ENCODE measurements at regions not wholly inside any gene's neighbourhood (a gene's known extent, or its start where the extent isn't known, plus 50 kb on each side); places are given as distances from the start of the nearest gene placed in this dataset.
"Not testable (repeated sequence)": the region's sequence is repeated elsewhere in the genome, so short reads cannot be mapped to it uniquely, and the experiment has no call there.

DNA sequence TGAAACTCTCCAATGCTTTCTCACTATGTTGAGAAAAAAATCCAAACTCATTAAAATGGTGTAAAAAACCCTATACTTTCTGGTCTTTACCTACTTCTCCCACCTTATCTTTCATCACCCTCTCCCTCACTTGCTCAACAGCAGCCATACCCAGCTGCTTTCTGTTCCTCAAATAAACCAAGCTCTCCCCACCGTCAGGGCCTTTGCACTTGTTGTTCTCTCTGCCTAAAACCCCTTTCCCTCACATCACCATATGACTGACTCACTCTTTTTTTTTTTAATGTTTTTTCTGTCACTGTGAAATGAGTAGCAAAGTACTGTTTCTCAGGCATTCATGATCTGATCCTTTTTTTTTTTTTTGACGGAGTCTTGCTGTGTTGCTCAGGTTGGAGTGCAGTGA is 122.3 kb upstream of the TMEM164 start:
- DNase-seq = no peak

DNA sequence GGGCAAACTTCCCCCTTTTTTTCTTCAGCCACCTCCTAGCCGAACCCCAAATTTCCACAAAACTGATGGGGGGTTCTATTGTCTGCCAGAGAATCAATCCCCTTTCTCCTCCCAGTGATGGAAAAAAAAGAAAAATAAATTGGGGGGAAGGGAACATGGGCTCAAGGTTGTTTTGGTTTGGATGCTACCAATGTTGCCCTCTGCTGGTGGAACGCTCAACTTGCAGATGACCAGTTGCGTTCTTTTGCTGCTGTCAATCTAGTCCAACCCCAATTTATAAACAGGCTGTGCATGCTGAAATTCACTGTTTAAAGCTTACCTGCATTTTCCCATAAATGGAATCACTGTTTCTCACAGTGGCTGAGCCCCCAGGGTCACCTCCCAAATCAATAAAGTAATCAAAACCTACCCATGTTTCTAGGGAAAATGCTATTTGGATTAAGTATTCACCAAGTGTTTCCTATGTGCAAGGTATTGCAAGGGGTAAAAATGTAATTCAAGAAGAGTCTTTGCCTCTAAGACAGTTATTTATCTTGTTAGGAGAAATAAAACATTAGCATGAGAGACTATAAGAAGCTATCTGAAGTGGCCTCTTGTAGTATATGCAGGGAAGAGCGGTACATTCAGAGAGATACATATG is 116.7 kb upstream of the TMEM164 start:
- DNase-seq = peak; percentile 61

DNA sequence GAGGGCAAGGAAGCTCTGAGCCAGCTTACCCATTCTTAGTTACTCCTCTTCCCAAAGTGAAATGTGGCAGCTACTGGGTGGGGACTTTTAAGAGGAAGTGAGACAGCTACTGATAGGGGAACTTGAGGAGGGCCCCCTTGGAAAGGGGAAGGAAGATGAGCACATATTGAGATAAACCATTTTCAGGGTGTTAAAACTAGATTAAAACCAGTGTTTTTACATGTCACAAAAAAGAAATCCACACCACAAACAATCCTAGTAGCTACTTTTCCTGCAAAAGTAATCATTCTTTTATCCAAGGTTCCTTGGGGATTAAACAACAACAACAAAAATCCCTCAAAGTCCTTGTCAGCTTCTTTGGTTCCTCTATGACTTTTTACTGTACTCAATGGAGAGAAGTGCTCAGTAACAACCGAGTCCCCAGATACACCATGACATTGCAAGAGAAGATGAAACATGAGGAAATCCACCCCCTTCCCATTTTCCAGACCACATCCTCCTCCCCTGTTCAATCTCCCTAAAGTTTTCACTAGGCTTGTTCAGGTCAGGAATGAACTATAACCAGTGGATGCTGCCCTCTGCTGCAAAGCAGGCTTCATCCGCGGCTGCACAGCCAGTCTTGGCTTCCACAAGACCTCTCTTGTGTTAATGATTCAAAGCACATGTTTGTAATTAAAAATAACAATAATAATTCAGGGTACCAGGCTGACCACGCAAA is 113.5 kb upstream of the TMEM164 start:
- no peak for DNase-seq

DNA sequence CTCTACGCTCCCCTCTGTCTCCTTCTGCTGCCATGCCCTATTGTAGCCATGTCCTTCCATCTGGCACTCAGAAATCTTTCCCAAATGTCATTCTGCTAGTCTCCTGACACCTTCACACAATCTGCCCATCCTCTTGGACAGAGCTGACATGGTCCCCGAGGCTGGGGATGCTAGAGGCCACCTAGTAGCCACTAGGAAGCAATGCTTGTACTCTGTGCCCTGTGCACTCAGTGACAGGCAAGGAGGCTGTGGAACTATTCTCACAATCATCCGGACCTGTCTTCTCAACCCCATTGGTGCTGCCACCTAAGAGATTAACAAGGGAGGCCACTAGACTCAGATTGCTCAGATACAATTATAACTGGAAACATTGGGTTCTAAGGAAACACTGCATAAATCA is 112.6 kb upstream of the TMEM164 start:
- no peak for DNase-seq

DNA sequence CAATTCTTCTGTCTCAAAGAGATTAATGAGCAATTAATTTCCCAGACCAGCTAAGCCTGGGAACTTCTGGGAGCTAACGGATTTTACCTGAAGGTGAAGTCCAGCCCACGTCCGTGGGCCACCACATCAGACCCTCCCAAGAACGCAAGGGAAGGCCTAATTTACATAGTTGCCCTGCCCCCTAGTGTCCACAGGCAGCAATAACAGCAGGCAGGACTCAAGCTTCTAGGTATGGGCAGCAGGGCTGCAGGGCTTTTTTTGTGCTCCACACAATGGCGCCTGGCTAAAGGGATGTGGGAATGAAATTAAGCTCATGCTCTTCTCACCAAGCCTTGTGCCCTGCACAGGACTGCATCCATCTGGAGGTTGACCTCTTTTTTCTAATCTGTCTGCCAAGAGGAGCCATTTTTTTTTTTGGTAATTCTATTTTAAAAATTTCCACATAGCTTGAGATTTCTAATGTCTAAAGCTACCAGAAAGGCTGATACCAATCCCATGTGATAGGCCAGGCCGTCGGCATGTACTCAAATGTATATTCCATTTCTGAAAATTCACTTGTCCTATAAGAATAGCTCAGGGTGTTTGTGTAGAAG is 111.9 kb upstream of the TMEM164 start:
- DNase-seq = peak; percentile 76

DNA sequence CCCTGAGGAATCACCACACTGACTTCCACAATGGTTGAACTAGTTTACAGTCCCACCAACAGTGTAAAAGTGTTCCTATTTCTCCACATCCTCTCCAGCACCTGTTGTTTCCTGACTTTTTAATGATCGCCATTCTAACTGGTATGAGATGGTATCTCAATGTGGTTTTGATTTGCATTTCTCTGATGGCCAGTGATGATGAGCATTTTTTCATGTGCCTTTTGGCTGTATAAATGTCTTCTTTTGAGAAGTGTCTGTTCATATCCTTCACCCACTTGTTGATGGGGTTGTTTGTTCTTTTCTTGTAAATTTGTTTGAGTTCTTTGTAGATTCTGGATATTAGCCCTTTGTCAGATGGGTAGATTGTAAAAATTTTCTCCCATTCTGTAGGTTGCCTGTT is 106.9 kb upstream of the TMEM164 start:
- DNase-seq = not testable (repeated sequence)

DNA sequence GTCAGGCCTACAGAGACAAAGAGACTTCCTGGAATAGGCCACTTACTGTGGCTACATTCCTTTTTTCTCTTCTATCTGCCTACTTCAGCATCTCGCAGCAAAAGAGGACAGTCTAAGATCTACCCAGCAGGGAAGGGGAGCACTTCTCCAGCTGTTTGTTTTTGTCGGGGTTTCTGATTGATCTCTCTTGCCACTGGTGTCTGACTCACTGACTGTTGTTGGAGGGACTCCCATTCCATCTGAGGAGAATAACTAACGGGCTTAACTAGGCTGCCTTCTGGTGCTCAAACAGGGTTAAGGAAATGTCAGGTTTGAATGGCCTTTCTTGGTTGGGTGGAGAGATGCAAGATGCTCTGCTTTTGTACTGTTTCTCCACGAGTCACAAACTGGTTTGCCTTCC is 100.2 kb upstream of the TMEM164 start:
- DNase-seq = no peak

DNA sequence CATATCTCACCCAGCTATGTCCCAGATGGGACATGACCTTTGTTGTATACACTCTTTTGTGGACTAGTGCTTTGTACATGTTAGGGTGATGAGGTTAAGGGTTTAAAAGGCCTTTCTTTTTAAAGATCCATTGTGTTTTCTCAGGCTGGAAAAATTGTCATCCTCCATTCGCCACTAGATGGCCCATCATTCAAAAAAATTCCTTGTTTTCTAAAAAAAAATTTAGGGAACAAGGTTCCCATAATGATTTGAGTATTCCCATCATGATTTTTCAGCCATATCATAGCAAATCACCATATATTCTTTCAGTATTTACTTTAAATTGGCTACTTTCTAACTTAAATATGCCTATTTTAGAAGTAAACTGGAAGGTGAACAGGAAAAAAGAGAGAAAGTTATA is 91.9 kb upstream of the TMEM164 start:
- no peak for DNase-seq

DNA sequence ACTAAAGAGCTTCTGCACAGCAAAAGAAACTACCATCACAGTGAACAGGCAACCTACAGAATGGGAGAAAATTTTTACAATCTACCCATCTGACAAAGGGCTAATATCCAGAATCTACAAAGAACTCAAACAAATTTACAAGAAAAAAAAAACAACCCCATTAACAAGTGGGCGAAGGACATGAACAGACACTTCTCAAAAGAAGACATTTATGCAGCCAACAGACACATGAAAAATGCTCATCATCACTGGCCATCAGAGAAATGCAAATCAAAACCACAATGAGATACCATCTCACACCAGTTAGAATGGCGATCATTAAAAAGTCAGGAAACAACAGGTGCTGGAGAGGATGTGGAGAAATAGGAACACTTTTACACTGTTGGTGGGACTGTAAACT is 89.9 kb upstream of the TMEM164 start:
- not testable (repeated sequence) for DNase-seq

DNA sequence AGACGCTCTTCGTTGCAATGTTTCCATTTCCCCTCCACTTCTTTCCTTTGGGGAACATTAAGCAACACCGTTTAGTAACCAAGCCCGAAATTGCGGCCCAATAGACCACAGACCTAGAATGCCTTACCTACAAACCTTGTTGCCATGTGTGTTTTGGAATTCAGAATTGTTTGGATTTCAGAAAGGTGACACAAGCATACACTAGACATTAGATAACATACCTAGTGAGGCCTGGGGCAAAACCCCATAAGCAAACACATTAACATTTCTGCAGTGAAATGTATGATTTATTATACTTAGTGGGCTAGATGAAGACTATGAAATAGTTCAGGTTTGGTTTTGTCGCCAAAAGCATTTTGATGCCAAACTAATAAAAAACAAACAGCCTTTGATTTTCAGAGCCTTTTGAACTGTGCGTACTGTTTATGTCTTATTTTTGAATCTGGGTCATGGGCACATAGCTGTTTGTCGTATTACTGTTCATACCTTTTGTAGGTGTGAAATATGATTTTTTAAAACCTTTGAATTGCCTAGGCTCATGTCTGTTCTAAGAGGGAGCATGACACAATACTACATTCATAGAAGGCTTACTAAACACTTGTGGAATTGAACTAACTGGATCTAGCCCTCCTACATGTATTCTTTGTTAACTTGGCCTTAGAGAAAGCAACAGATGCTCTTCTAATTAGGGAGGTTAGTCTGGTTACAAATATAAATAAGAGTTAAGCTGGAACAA is 88.6 kb upstream of the TMEM164 start:
- no peak for DNase-seq

DNA sequence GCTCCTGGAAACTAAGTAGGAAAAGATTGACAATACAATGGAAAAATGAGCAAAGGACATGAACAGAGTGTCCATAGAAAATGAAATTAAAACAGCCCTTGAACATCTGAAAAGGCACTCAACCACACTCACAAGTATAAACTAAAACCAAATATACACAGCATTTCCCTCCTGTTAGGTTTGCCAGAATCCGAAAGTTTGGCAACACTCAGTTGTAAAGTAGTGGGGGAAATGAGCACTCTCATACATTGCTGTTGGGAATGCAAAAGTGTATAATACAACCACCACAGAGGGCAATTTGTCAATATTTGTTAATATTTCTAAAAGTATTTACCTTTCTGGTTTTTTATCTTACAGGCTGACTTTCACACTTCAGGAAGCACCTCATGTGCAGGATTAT is 84.2 kb upstream of the TMEM164 start:
- DNase-seq = no peak

DNA sequence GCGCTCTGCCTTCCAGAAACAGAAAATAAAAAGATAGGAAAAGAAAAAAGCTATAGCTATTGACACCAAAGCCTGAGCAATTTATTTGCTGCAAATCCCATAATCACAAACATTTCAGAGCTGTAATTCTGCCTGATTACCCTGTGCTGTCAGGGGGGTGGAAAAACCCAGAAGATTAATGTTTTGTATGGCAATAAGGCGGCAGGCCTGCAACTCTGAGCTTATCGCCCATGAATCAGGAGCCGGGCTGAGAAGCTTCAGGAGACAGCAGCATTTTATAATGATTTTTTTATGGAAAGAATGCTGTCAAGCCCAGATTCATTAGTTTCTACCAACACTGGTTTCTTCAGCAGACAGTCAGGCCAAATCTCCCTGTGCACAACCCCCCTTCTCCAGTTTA is 82.6 kb upstream of the TMEM164 start:
- no peak for DNase-seq

DNA sequence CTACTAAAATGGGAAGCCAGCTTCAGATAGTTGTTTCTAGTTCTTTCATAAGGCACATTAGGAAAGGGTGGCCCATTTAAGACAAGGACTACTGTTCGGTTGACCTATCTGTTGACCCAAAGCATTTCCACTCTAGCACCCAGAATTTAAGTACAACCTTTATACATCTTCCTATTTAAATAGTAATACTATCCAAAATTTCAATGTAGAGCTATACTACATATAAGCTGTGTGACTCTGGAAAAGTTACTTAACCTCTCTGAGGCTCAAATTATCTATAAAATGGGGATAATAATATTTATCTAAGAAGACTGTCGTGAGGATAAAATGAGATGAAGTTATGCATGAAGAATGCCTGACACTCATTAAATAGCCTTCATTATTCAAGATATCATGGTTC is 82.0 kb upstream of the TMEM164 start:
- DNase-seq = no peak

DNA sequence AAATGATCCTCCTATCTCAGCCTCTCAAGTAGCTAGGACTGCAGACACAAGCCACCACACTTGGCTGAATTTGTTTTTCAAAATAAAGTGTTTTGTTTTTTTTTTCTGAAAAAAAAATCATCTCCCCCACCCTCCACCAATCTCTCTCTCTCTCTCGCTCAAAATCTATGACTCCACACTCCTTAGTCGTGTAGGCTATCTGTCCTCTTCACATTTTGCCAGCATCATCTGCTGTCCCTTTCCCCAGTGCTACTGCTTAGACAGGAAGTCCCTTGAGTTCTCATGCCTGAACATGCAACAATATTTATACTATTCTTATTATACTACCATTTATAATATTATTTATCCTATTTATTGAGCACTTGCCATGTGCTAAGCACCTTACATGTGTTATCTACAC is 80.7 kb upstream of the TMEM164 start:
- DNase-seq = no peak

DNA sequence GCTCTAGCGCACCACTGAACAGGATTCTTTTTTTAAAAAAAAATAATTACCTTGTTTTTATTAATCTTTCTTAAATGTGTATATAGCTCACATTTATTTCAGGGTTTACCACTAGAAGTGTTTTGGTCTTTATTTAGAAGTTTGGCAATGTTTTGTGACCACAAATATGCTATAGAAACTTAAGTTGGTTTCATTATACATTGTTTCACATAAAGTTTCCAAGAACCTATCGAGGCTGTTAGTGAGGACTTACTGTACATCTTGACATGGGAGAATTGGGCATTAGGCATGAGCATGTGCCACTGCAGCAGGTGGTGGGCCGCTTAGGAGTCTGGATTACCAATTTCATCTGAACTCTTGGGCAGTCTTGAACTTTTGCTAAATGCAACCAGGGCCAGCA is 77.9 kb upstream of the TMEM164 start:
- DNase-seq = not testable (repeated sequence)

DNA sequence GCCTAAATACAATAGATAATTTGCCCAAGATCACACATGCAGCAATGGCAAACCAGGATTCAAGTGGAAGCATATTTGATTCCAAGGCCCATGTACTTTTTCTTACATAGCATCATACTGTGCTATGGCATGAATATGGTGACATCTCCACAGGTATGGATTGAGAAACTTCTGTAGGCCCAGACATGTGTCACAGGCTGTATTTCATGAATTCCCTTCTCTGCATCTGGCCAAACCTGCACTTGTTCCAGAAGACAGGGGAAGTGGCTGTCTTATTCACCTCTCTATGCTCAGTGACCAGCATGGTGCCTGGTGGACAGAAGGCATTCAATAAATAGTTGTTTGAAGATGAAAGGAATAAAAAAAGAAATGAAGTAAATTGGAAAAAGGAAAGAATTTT is 77.3 kb upstream of the TMEM164 start:
- DNase-seq = no peak

DNA sequence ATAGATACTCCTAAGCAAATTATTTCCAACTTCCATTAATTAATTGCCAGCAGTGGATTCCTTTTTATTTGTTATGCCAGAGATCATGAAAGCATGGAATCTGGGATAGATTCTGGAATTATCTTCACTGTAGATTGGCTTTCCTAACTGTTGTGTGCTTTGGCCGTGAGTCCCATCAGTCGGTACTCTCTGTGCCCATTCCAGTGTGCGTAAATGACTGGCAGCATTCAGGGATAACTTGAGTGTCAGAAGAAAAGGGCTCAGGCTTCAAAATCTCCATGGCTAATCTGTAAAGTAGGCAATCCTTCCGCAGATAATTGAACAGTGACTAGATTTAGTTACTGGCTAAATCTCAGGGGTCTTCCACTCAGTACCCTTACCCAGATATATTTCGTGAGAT is 76.8 kb upstream of the TMEM164 start:
- DNase-seq = no peak

DNA sequence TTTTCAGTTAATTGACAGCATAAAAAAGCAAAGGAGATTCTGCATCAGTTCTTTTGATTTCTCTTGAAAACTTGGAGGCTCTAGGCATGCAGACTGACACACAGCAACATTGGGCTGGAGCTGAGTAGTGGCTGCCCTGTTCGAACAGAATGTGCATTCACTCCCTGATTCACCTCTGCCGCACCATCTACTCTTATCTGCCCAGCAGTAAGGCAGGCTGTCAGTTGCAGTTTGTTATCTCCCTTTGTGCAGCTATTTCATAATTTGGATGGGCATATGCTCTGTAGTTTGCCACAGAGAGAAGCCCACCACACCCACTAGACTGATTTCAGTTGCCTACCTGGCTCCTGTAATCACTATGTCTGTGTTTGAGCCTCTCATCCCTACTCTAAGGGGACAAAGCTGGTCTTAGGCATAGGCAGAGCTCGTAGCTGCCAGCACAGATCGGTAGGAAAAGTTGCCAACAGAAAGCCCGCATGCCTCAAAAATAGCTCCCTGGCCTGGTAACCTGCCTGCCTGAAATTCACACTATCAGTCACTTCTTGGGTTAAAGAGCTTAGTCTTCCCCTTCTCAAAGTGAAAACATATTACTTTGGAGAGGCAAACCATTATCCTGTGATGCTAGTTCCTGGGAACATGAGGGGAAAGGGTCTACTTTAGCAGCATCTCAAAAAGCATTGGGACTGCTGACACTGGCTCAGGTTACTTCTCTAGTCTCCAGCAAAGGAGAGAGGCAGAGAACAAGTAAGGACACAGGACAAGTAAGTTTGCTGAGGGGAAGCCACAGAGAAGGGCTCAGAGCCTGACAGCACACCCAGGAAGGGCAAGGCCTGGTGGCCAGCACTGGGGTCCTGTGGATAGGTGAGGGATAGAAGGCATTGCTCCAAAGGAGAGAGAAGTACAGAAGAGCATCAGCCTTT is 75.9 kb upstream of the TMEM164 start:
- no peak for DNase-seq

DNA sequence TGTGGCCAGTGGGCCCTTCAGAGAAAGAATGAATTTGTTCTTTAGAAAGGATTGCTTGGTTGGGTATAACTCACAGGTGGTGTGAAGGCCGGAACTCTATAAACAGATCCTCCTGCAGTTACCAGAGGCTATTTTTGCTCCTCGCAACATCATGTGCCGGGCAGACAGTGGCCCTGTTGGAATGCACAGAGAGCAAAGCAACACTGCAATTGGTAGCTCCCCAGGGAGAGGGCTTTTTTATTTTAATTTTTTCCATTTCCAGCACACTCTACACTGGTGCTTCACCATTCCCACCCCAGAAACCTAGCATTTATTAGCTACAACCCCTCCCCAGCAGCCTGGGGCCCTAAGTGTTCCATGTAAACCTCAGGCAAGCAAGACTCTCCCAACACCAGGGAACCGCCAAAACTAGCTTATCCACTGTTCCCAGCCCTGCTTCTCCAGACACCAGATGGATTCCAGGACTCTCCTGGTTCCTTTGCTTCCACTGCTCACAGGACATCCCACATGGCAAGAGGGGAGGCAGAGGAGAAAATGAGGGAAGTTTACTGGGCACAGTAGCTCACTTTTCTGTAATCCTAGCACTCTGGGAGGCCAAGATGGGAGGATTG is 75.1 kb upstream of the TMEM164 start:
- DNase-seq = no peak

DNA sequence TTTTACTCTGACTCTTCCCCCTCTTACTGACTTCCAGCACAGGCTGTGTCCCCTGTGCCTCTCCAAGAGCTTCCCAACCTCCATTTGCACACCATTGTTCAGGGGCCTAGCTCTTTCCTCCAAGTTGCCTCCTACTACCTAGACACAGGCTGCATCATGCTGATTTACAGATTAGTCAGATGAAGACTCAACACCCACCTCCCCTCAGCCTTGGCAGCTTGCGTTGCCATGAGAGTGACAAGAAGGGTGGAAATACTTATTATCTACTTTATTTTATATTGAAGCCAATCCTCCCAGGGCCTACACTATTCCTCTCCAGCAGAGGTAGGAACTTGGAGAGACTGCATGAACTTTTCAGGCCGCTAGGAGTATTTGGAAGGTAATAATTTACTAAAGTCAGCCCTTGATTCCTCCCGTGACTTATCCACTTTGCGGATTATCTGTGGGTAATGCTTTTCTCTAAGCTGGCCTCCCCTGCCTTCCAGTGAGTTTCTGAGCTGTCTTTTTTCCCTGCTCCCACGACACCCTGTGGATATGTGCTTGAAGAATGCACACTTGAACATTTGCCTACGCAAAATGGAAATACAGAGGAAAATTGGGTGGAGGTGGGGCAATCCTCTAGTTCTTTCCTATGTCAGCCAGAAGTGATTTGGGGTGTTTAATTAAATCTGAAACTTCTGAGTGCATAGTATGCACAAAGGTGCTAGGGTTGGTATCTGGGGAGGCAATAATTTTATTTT is 74.1 kb upstream of the TMEM164 start:
- no peak for DNase-seq

DNA sequence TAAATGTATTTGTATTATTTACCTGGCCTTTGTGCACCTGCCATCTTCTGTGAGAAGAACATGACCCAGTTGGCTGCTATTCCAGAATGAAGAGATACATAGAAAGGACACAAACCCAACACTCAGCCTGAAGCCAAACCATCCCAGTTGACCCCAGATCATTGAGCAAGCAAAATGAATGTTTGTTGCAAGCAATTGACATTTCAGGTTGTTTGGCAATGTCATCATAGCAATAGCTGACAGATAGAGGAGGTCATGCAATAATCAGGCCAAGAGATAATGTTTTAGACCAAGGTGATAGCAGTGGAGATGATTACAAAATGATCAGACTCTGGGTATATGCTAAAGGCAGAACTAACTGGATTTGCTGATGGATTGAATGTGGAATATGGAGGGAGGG is 71.2 kb upstream of the TMEM164 start:
- no peak for DNase-seq

DNA sequence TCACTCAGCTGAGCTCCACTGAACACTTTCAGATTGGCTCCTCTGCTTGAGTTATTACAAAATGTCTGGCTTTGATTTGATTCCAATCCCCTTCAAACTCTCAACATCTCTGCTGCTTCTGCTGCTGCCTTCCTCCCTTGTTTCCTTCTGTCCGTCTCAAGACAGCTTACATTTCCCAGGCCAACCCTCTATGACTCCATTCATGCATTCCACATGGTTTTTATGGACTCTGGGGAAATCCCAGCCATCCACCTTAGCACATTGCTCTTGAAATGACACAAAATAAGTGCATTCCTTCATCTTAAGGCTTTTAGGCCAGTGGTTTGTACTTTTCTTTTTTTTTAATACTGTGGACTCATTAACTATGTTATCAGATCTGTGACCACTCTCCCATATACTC is 68.5 kb upstream of the TMEM164 start:
- DNase-seq = no peak

Measured in activated effector memory CD4-positive, alpha-beta T cell treated with anti-CD3 and anti-CD28 coated beads, Interleukin-2, amount 50 U/mL, for 16 hours (primary cell).